Bronchial epithelial cell (primary cell): ENCODE measurements at regions not wholly inside any gene's neighbourhood (a gene's known extent, or its start where the extent isn't known, plus 50 kb on each side); places are given as distances from the start of the nearest gene placed in this dataset.

Source experiments
- DNase-seq: peaks from one replicate; pipeline ENCODE4 v3.0.0-alpha.2; 2010; ENCODE audit warnings: low read depth
- FAIRE-seq: peaks from 2 replicates; lab custom pipeline; 2011; peaks lifted over from hg19 to GRCh38; lab: Jason Lieb, UNC
- H3K27me3 ChIP-seq: 2 replicates; pipeline ENCODE4 v1.5.1; 2011; ENCODE audit warnings: low read length; ENCODE audit not compliant: control insufficient read depth, insufficient read depth
- H3K36me3 ChIP-seq: 2 replicates; pipeline ENCODE4 v1.5.1; 2011; ENCODE audit warnings: low read length; ENCODE audit not compliant: control insufficient read depth, insufficient read depth
- H3K4me3 ChIP-seq: 2 replicates; pipeline ENCODE4 v1.5.1; 2011; ENCODE audit warnings: mild to moderate bottlenecking, low read depth, low read length, control low read depth
- TF ChIP-seq, protein P1 (sequence below): IDR thresholded peaks from 2 replicates; pipeline ENCODE4 v1.5.1; 2011; ENCODE audit warnings: mild to moderate bottlenecking, moderate library complexity, low read length, control low read depth, inconsistent platforms; ENCODE audit not compliant: insufficient read depth, severe bottlenecking

DNA sequence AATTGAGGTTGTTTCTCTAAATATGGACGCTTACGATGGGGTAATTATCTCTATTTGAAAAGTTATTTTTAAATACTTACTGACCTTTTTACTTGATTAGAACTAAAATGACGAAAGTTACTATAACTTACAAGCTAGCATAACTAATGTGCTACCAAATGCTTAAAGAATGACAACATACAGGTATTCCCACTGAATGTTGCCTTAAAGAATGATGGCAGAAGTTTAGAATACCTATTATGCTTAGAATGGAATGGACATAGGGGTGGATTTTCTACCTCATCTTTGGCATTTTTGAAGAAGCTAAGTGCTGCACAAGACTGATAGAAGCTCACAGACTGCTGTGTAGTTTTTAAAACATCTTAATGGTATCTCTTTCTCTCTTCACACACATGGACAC is 284.8 kb downstream of the THBS2 start:
- TF ChIP-seq, protein P1, sequence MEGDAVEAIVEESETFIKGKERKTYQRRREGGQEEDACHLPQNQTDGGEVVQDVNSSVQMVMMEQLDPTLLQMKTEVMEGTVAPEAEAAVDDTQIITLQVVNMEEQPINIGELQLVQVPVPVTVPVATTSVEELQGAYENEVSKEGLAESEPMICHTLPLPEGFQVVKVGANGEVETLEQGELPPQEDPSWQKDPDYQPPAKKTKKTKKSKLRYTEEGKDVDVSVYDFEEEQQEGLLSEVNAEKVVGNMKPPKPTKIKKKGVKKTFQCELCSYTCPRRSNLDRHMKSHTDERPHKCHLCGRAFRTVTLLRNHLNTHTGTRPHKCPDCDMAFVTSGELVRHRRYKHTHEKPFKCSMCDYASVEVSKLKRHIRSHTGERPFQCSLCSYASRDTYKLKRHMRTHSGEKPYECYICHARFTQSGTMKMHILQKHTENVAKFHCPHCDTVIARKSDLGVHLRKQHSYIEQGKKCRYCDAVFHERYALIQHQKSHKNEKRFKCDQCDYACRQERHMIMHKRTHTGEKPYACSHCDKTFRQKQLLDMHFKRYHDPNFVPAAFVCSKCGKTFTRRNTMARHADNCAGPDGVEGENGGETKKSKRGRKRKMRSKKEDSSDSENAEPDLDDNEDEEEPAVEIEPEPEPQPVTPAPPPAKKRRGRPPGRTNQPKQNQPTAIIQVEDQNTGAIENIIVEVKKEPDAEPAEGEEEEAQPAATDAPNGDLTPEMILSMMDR = no peak
- H3K4me3 ChIP-seq = no peak overlapping the region
- DNase-seq (no peak), FAIRE-seq (no peak)
- no peaks in the 10 kb centered on the region for H3K36me3 ChIP-seq
- H3K27me3 ChIP-seq = no peaks in the 10 kb centered on the region

- Histone ChIP-seq H3K4me3 (no peak overlapping the region), H3K36me3 (no peaks in the 10 kb centered on the region), H3K27me3 (no peaks in the 10 kb centered on the region)
- TF ChIP-seq, protein P1 = no peak
- FAIRE-seq = no peak
- DNase-seq = peak; percentile 23
Measured at GRCh38 chr6:168968228-168968627, 285.4 kb downstream of the THBS2 start.

DNA sequence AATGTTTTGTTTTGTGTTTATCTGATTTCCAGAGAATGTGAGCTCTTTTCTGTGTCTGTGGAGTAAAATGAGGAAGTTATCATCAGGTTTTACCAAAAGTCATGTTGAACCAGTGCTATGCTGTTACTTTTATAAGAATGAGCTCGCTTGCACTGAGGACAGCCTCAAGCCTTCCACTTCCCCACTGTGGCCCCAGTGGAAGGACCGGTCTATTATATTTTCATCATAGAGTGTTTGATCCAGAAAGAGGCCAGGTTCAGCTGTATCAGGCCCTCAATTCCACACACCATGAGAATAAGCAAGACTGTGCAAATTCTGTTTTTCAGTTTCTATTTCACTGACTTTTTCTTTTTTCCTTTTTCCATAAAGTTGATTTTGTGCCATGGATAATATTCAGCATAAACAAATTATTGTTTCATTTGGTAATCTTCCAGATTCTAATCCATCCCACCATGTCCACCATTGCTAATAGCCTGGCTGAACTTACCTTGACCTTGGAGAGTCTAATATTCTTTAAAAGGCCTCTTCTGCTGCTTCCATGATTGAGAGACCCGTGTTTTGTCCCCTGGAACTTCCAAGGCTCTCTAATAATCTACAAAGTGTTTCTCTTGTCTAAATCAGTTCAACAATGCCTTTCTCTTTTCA is 286.2 kb downstream of the THBS2 start:
- FAIRE-seq = no peak
- no peak overlapping the region for H3K4me3 ChIP-seq
- DNase-seq = no peak
- H3K36me3 ChIP-seq = no peaks in the 10 kb centered on the region
- TF ChIP-seq, protein P1 = no peak
- no peaks in the 10 kb centered on the region for H3K27me3 ChIP-seq

GRCh38 chr6:168964138-168964835 is 289.4 kb downstream of the THBS2 start:
- no peaks in the 10 kb centered on the region for H3K27me3 ChIP-seq
- FAIRE-seq (peak; percentile 13), DNase-seq (no peak)
- TF ChIP-seq, protein P1 = no peak
- H3K36me3 ChIP-seq = no peaks in the 10 kb centered on the region
- no peak overlapping the region for H3K4me3 ChIP-seq

DNA sequence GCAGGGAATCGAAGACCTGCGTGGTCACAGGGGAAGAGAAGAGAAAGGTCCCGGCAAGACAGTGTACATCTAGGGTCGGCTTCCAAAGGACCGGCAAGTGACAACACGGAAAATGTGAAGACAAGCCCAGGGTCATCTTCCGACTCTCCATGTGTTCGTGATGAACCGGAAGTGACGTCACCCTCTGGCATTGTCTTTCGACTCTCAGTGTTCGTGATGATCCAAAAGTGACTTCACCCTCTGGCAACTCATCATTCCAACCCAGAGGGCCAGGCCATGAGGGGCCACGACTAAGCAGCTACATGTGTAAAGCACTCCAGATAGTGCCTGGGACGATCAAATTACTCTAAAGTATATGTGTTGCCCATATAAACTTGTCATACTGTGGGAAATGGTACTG is 290.8 kb downstream of the THBS2 start:
- TF ChIP-seq, protein P1 = no peak
- H3K4me3 ChIP-seq = no peak overlapping the region
- no peaks in the 10 kb centered on the region for H3K36me3 ChIP-seq
- FAIRE-seq (no peak), DNase-seq (no peak)
- no peaks in the 10 kb centered on the region for H3K27me3 ChIP-seq

DNA sequence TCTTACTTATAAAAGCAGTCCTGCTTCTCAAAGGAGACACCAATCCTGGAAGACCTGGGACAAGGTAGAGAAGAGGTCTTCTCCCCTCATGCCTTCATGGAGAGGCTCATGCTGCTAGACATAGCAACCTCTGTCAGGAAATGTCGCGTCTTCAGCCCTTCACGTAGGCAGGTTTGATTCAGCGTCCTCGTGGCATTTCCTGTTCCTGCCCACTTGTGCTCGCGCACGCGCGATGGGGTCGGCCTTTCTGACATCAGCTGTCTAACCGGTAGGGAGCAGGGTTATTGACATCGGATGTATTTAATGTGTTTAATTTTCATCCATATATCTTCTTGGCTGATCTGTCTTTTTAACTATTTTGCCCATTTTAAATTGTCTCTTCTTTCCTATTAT is 292.4 kb downstream of the THBS2 start:
- TF ChIP-seq, protein P1 = no peak
- no peak overlapping the region for H3K4me3 ChIP-seq
- FAIRE-seq (no peak), DNase-seq (no peak)
- H3K36me3 ChIP-seq = no peaks in the 10 kb centered on the region
- no peaks in the 10 kb centered on the region for H3K27me3 ChIP-seq
